A673 (cell line): ENCODE measurements at regions not wholly inside any gene's neighbourhood (a gene's known extent, or its start where the extent isn't known, plus 50 kb on each side); places are given as distances from the start of the nearest gene placed in this dataset.

Experiments used
- BruUV-seq: library from RNA; stranded (reverse); fragments of 400-500 nt; replicated peaks from 2 replicates; lab custom pipeline; 2021; lab: Mats Ljungman, UMichigan
- CTCF ChIA-PET: fragments of 300-600 bp; sonication (Branson Sonifier 250); formaldehyde crosslinking; loops from one replicate; lab custom pipeline; 2022; ENCODE audit warnings: antibody characterized with exemption; lab: Charles Lee
- POLR2A ChIA-PET: fragments of 300-600 bp; sonication (Branson Sonifier 250); formaldehyde crosslinking; loops from one replicate; lab custom pipeline; 2022; ENCODE audit warnings: antibody characterized with exemption; ENCODE audit not compliant: low non-redundant PET; lab: Charles Lee
- DNase-seq: peaks from one replicate; pipeline ENCODE4 v3.0.0-alpha.2; 2015; ENCODE audit warnings: low spot score
- H3K27ac ChIP-seq: fragments of 200-600 bp; sonication (generic); 2 replicates; pipeline ENCODE4 v1.5.1; 2016; ENCODE audit warnings: mixed run types, low read depth, mild to moderate bottlenecking, mixed read lengths, antibody characterized with exemption, low read length; ENCODE audit not compliant: poor library complexity, severe bottlenecking
- H3K27me3 ChIP-seq: fragments of 200-600 bp; sonication (generic); replicated peaks from 2 replicates; pipeline ENCODE4 v1.6.1; 2017; ENCODE audit warnings: mixed run types, low read depth, mild to moderate bottlenecking, mixed read lengths, antibody characterized with exemption, low read length; ENCODE audit not compliant: insufficient read depth, poor library complexity
- H3K36me3 ChIP-seq: fragments of 200-600 bp; sonication (generic); 2 replicates; pipeline ENCODE4 v1.6.1; 2016; ENCODE audit warnings: mixed run types, mild to moderate bottlenecking, mixed read lengths, antibody characterized with exemption, low read length; ENCODE audit not compliant: insufficient read depth, poor library complexity, severe bottlenecking
- H3K4me1 ChIP-seq: fragments of 200-600 bp; sonication (generic); 2 replicates; pipeline ENCODE4 v1.6.1; 2017; ENCODE audit warnings: mixed run types, mild to moderate bottlenecking, mixed read lengths, antibody characterized with exemption, low read length; ENCODE audit not compliant: insufficient read depth, poor library complexity, severe bottlenecking
- H3K4me3 ChIP-seq: fragments of 200-600 bp; sonication (generic); 2 replicates; pipeline ENCODE4 v1.5.1; 2016; ENCODE audit warnings: low read depth, mixed run types, mild to moderate bottlenecking, mixed read lengths, low read length; ENCODE audit not compliant: poor library complexity, severe bottlenecking
- H3K9me3 ChIP-seq: fragments of 200-600 bp; sonication (generic); 2 replicates; pipeline ENCODE4 v1.6.1; 2016; ENCODE audit warnings: mixed run types, low read depth, mild to moderate bottlenecking, mixed read lengths, antibody characterized with exemption, low read length; ENCODE audit not compliant: poor library complexity, severe bottlenecking
- CTCF ChIP-seq: fragments of 300-800, 200-600 bp; sonication (generic); conservative IDR thresholded peaks from 2 replicates; pipeline ENCODE4 v1.5.1; 2017; ENCODE audit warnings: low read depth, mild to moderate bottlenecking, antibody characterized with exemption, low read length, moderate library complexity, mixed read lengths
- EZH2 ChIP-seq: fragments of 200-600 bp; sonication (generic); IDR thresholded peaks from 2 replicates; pipeline ENCODE4 v1.6.1; 2017; ENCODE audit warnings: borderline replicate concordance, low read depth, mild to moderate bottlenecking, mixed read lengths, antibody characterized with exemption, low read length; ENCODE audit not compliant: poor library complexity, severe bottlenecking
- intact Hi-C: fragments of 100-400 bp; cut with micrococcal nuclease; formaldehyde crosslinking; loops from one replicate; pipeline ENCODE4 v1.10.0; 2022; ENCODE audit not compliant: unreplicated experiment

GRCh38 chr2:60033325-60033724, 520.1 kb downstream of the BCL11A start:
- Histone ChIP-seq H3K27ac (no peak overlapping the region), H3K4me1 (no peaks in the 10 kb centered on the region), H3K4me3 (no peak overlapping the region), H3K36me3 (no peaks in the 10 kb centered on the region), H3K9me3 (no peaks in the 10 kb centered on the region), H3K27me3 (no peaks in the 10 kb centered on the region)
- intact Hi-C loops: no loop called here
- DNase-seq: no peak
- BruUV-seq: no TSS peak
- ChIA-PET CTCF (no interaction called here), POLR2A (no interaction called here)
- TF ChIP-seq CTCF: no peak
- no peak for TF ChIP-seq EZH2

- intact Hi-C loops: no loop called here
- no peak overlapping the region for H3K27ac ChIP-seq
- no peak for DNase-seq
- CTCF ChIA-PET: no interaction called here
- no peak for TF ChIP-seq CTCF
- no peak for TF ChIP-seq EZH2
- POLR2A ChIA-PET: no interaction called here
- H3K4me1 ChIP-seq: no peaks in the 10 kb centered on the region
- H3K27me3 ChIP-seq: no peaks in the 10 kb centered on the region
- no peaks in the 10 kb centered on the region for H3K9me3 ChIP-seq
- H3K4me3 ChIP-seq: no peak overlapping the region
- no peaks in the 10 kb centered on the region for H3K36me3 ChIP-seq
- BruUV-seq: no TSS peak
Observed at GRCh38 chr2:60029566-60029883, 523.9 kb downstream of the BCL11A start.

- H3K27me3 ChIP-seq: no peaks in the 10 kb centered on the region
- POLR2A ChIA-PET: no interaction called here
- H3K4me3 ChIP-seq: no peak overlapping the region
- no peaks in the 10 kb centered on the region for H3K4me1 ChIP-seq
- intact Hi-C loops: no loop called here
- no peak for TF ChIP-seq CTCF
- TF ChIP-seq EZH2: no peak
- H3K27ac ChIP-seq: no peak overlapping the region
- H3K9me3 ChIP-seq: no peaks in the 10 kb centered on the region
- CTCF ChIA-PET: no interaction called here
- no peaks in the 10 kb centered on the region for H3K36me3 ChIP-seq
- no peak for DNase-seq
- BruUV-seq: no TSS peak
Observed at GRCh38 chr2:60028849-60029565, 524.4 kb downstream of the BCL11A start.
